ENCODE measurements at regions not wholly inside any gene's neighbourhood (a gene's known extent, or its start where the extent isn't known, plus 50 kb on each side); places are given as distances from the start of the nearest gene placed in this dataset.
"Not testable (repeated sequence)": the region's sequence is repeated elsewhere in the genome, so short reads cannot be mapped to it uniquely, and the experiment has no call there.

- not testable (repeated sequence) for TF ChIP-seq CTCF (conservative IDR thresholded peaks at IDR 0.05; ENCODE audit: low read depth, low read length); POLR2A (IDR thresholded peaks at IDR 0.05; ENCODE audit: low read depth, low read length); RFX5 (IDR thresholded peaks at IDR 0.05; ENCODE audit: low read depth, low read length); SMC3 (IDR thresholded peaks at IDR 0.05; ENCODE audit: low read depth, low read length); RAD21 (IDR thresholded peaks at IDR 0.05; ENCODE audit: low read length); MAFK (IDR thresholded peaks at IDR 0.05; ENCODE audit: low read depth, low read length); MXI1 (IDR thresholded peaks at IDR 0.05; ENCODE audit: borderline replicate concordance, low read depth, low read length); FOS (IDR thresholded peaks at IDR 0.05; ENCODE audit: low read depth, low read length)
Measured at GRCh38 chr5:36475942-36476341, 130.5 kb upstream of the SLC1A3 start.

Data from IMR-90 (cell line).